DOHH2 (cell line): ENCODE measurements at regions not wholly inside any gene's neighbourhood (a gene's known extent, or its start where the extent isn't known, plus 50 kb on each side); places are given as distances from the start of the nearest gene placed in this dataset.

ENCODE experiments used
- H3F3A ChIP-seq: fragments of 200-600 bp; sonication (generic), shearing (Covaris generic); 2 replicates; pipeline ENCODE4 v1.6.0; 2016; ENCODE audit warnings: antibody characterized with exemption, mild to moderate bottlenecking; ENCODE audit not compliant: control insufficient read depth, insufficient read depth
- H3K27ac ChIP-seq: fragments of 200-600 bp; sonication (generic); 2 replicates; pipeline ENCODE4 v1.5.1; 2014; ENCODE audit warnings: low read depth, mild to moderate bottlenecking, low read length, moderate library complexity
- H3K27me3 ChIP-seq: fragments of 200-600 bp; sonication (generic); 2 replicates; pipeline ENCODE4 v1.6.1; 2014; ENCODE audit warnings: mild to moderate bottlenecking, low read length, mixed read lengths; ENCODE audit not compliant: control insufficient read depth
- H3K36me3 ChIP-seq: fragments of 200-600 bp; sonication (generic); 2 replicates; pipeline ENCODE4 v1.6.1; 2014; ENCODE audit warnings: mild to moderate bottlenecking, low read length, moderate library complexity, mixed read lengths; ENCODE audit not compliant: control insufficient read depth
- H3K4me1 ChIP-seq: fragments of 200-600 bp; sonication (generic); 2 replicates; pipeline ENCODE4 v1.6.1; 2014; ENCODE audit warnings: mild to moderate bottlenecking, low read length, mixed read lengths; ENCODE audit not compliant: control insufficient read depth
- H3K4me2 ChIP-seq: fragments of 200-600 bp; sonication (generic); 2 replicates; pipeline ENCODE4 v1.6.0; 2014; ENCODE audit warnings: mild to moderate bottlenecking, low read length, moderate library complexity
- H3K4me3 ChIP-seq: fragments of 200-600 bp; sonication (generic); 2 replicates; pipeline ENCODE4 v1.5.1; 2014; ENCODE audit warnings: mild to moderate bottlenecking, low read length, mixed read lengths
- H3K79me2 ChIP-seq: fragments of 200-600 bp; sonication (generic); 2 replicates; pipeline ENCODE4 v1.6.1; 2014; ENCODE audit warnings: mild to moderate bottlenecking, low read length, mixed read lengths; ENCODE audit not compliant: control insufficient read depth
- H3K9me2 ChIP-seq: fragments of 200-600 bp; sonication (generic); replicated peaks from 2 replicates; pipeline ENCODE4 v1.6.1; 2014; ENCODE audit warnings: mild to moderate bottlenecking, low read length, mixed read lengths; ENCODE audit not compliant: control insufficient read depth
- H3K9me3 ChIP-seq: fragments of 200-600 bp; sonication (generic); 2 replicates; pipeline ENCODE4 v1.6.1; 2014; ENCODE audit warnings: antibody characterized with exemption, low read length, mixed read lengths; ENCODE audit not compliant: control insufficient read depth, insufficient read depth
- H4K20me1 ChIP-seq: fragments of 200-600 bp; sonication (generic); 2 replicates; pipeline ENCODE4 v1.6.0; 2014; ENCODE audit warnings: low read depth, mild to moderate bottlenecking, antibody characterized with exemption, low read length, moderate library complexity; ENCODE audit not compliant: control insufficient read depth, insufficient read depth
- EZH2phosphoT487 ChIP-seq: fragments of 200-600 bp; sonication (generic); IDR thresholded peaks from 2 replicates; pipeline ENCODE4 v1.6.1; 2017; ENCODE audit warnings: borderline replicate concordance, mild to moderate bottlenecking, antibody characterized with exemption, low read length, moderate library complexity, mixed read lengths
- TF ChIP-seq, protein P1 (sequence below): fragments of 200-600 bp; sonication (generic); IDR thresholded peaks from one replicate; pipeline ENCODE4 v1.5.1; 2014; ENCODE audit warnings: antibody characterized with exemption, mild to moderate bottlenecking, low read depth, low read length; ENCODE audit not compliant: poor library complexity, severe bottlenecking

- TF ChIP-seq, protein P1, sequence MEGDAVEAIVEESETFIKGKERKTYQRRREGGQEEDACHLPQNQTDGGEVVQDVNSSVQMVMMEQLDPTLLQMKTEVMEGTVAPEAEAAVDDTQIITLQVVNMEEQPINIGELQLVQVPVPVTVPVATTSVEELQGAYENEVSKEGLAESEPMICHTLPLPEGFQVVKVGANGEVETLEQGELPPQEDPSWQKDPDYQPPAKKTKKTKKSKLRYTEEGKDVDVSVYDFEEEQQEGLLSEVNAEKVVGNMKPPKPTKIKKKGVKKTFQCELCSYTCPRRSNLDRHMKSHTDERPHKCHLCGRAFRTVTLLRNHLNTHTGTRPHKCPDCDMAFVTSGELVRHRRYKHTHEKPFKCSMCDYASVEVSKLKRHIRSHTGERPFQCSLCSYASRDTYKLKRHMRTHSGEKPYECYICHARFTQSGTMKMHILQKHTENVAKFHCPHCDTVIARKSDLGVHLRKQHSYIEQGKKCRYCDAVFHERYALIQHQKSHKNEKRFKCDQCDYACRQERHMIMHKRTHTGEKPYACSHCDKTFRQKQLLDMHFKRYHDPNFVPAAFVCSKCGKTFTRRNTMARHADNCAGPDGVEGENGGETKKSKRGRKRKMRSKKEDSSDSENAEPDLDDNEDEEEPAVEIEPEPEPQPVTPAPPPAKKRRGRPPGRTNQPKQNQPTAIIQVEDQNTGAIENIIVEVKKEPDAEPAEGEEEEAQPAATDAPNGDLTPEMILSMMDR: no peak
- no peak for TF ChIP-seq EZH2phosphoT487
- Histone ChIP-seq H3F3A (no peaks in the 10 kb centered on the region), H3K4me2 (no peak overlapping the region), H3K27me3 (no peaks in the 10 kb centered on the region), H4K20me1 (no peaks in the 10 kb centered on the region), H3K9me3 (no peaks in the 10 kb centered on the region), H3K9me2 (no peaks in the 10 kb centered on the region), H3K79me2 (no peaks in the 10 kb centered on the region), H3K4me3 (no peak overlapping the region), H3K36me3 (no peaks in the 10 kb centered on the region), H3K27ac (no peak overlapping the region), H3K4me1 (no peaks in the 10 kb centered on the region)
Observed at GRCh38 chr15:87129916-87130315, 1050.2 kb downstream of the AGBL1 start.

DNA sequence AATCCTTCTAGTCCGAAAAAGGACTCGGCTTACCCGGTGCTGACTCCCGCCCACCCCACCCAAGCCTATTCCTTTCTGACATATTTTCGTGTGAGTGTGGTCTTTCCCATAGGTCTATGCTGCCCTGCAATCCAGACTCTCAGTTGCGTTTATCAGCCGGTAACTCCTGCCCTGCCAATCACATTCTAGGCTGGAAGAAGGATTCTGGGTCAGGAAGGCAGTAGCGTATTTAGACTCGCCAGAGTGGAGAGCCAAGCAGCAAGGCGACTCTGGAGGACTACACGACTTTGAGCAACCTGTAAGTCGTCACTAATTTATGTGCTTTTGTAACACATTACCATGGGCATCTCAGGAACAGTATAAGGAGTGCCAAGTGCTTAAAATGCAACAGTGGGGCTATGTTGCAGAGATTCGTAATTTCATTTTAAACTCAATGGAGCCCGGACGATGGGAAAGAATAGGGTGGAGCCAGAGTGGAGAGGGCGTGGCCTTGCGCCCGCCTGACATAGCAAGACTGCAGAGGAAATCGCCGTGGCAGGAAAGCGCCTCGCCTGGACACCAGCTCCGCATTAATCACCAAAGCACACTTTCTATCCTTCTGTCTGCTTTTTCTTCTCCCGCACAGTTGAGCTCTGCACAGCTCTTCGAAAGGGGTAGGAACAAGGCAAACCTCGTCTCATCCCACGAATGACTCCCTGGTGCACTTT lies 1044.2 kb downstream of the AGBL1 start:
- Histone ChIP-seq H3K9me2 (no peaks in the 10 kb centered on the region), H3K4me1 (no peaks in the 10 kb centered on the region), H3K4me2 (no peak overlapping the region), H3K27ac (no peak overlapping the region), H3K27me3 (no peaks in the 10 kb centered on the region), H4K20me1 (no peaks in the 10 kb centered on the region), H3F3A (no peaks in the 10 kb centered on the region), H3K9me3 (no peaks in the 10 kb centered on the region), H3K4me3 (no peak overlapping the region), H3K36me3 (no peaks in the 10 kb centered on the region), H3K79me2 (no peaks in the 10 kb centered on the region)
- TF ChIP-seq, protein P1: no peak
- TF ChIP-seq EZH2phosphoT487: no peak

DNA sequence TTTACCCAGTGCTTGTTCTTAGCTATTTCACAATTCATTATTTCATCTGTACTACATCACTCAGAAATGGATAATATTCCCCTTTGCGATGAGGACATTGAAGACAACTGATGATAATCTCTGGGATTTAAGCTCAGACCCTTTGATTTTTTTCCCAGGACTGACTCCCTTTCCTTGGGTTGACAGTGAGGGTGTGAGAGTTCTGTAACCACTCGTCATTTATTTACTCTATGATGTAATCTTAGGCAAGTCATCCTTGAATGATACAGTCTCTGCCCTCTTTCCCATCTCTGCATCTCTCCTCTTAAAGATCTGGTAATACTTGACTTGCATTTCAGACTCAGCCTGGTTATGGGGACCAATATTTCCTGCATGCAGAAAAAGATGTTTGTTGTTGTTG lies 1041.7 kb downstream of the AGBL1 start:
- Histone ChIP-seq H3K27ac (no peak overlapping the region), H3F3A (no peaks in the 10 kb centered on the region), H3K4me2 (no peak overlapping the region), H3K4me1 (no peaks in the 10 kb centered on the region), H3K9me3 (no peaks in the 10 kb centered on the region), H3K4me3 (no peak overlapping the region), H3K9me2 (no peaks in the 10 kb centered on the region), H3K79me2 (no peaks in the 10 kb centered on the region), H3K36me3 (no peaks in the 10 kb centered on the region), H4K20me1 (no peaks in the 10 kb centered on the region), H3K27me3 (no peaks in the 10 kb centered on the region)
- TF ChIP-seq EZH2phosphoT487: no peak
- TF ChIP-seq, protein P1: no peak
